ENCODE measurements at regions not wholly inside any gene's neighbourhood (a gene's known extent, or its start where the extent isn't known, plus 50 kb on each side); places are given as distances from the start of the nearest gene placed in this dataset.

DNA sequence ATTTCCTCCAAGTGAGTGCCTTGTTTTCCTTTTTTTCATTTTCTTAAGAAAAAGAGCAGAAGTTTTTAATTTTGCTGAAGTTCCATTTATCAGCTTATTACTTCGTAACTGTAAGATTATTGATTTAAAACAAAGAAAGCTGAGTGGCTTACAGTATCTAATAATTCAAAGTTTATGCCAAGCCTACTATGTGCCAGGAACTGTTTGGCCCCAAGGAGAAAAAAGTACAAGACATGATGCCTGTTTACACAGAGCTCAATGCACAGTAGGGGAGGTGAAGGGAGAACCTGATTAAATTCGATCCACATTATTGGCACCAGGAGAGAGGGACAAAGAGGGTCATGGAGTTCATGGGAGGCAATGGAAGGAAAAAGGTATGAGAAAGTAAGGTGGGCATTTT lies 419.3 kb upstream of the ZMIZ1 start:
- no peak overlapping the region for H3K4me3 ChIP-seq (ENCODE audit: low read depth, low read length)
- no peak for DNase-seq (ENCODE audit: low read depth)
- TF ChIP-seq, protein P1, sequence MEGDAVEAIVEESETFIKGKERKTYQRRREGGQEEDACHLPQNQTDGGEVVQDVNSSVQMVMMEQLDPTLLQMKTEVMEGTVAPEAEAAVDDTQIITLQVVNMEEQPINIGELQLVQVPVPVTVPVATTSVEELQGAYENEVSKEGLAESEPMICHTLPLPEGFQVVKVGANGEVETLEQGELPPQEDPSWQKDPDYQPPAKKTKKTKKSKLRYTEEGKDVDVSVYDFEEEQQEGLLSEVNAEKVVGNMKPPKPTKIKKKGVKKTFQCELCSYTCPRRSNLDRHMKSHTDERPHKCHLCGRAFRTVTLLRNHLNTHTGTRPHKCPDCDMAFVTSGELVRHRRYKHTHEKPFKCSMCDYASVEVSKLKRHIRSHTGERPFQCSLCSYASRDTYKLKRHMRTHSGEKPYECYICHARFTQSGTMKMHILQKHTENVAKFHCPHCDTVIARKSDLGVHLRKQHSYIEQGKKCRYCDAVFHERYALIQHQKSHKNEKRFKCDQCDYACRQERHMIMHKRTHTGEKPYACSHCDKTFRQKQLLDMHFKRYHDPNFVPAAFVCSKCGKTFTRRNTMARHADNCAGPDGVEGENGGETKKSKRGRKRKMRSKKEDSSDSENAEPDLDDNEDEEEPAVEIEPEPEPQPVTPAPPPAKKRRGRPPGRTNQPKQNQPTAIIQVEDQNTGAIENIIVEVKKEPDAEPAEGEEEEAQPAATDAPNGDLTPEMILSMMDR (IDR thresholded peaks at IDR 0.05; ENCODE audit: insufficient read depth, low read depth, low read length, missing control alignments): no peak

DNA sequence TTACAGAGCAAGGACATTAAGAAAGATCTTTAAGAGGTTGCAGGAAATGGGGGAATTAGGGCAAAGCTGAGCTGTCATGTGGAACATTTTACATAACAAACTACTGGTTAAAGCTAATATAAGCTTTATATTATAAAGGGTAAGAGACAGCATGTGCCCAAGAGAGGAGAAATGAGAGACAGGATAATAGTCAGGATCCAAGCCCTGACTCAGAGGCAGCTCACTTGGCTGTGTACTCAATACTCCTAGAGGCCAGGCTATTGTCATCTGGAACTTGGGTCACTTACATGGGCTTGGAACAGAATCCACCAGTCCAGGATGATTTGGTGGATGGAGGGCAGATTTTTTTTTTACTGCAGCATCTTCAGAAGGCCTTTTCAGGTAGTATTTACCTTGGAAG lies 418.6 kb upstream of the ZMIZ1 start:
- TF ChIP-seq, protein P1 (IDR thresholded peaks at IDR 0.05; ENCODE audit: insufficient read depth, low read depth, low read length, missing control alignments): no peak
- H3K4me3 ChIP-seq (ENCODE audit: low read depth, low read length): no peak overlapping the region
- DNase-seq (ENCODE audit: low read depth): no peak

DNA sequence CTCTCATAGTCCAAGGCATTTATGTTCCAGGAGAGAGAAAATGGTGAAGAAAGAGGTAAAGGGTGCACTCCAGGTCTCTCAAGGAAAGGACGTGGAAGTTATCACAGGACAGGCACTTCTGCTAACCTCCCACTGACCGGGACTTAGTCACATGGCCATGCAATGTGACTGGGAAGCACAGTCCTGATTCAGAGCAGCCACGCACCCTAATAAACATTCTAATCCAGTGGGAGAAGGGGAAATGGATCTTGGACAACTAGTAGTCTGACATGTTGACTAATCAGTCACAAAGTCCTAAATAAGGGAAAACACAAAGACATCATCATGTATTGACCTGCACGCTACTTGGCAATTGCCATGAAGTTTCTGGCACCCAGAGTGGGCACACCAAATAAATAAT lies 417.5 kb upstream of the ZMIZ1 start:
- H3K4me3 ChIP-seq (ENCODE audit: low read depth, low read length): no peak overlapping the region
- TF ChIP-seq, protein P1 (IDR thresholded peaks at IDR 0.05; ENCODE audit: insufficient read depth, low read depth, low read length, missing control alignments): no peak
- DNase-seq (ENCODE audit: low read depth): no peak

- TF ChIP-seq, protein P1 (IDR thresholded peaks at IDR 0.05; ENCODE audit: insufficient read depth, low read depth, low read length, missing control alignments): no peak
- no peak overlapping the region for H3K4me3 ChIP-seq (ENCODE audit: low read depth, low read length)
- DNase-seq (ENCODE audit: low read depth): no peak
These were observed 415.2 kb upstream of the ZMIZ1 start for GRCh38 chr10:78653555-78653954.

DNA sequence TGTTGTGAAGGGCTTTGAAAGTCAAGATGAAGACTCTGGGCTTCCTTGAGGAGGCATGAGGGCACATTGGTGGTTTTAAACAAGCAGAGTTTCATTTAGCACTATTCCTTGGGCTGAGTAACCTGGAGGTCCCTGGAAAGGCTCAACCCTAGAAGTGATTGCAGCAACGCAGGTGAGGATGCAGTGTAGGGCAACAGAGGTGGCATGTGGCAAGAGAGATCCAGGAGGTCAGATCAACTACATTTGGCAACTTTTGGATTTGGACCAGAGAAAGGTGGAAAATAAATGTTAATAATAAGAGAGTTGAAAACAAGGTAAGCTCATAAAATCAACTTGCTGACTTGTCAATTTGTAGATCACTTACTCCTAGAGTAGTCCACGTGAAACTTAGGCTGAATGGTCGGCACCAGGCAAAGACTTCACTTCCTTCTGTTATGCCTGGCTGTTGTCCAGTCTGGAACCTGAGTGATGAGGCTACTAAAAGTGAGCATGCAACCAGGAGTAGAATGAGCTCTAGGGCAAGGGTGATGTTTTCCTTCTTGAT lies 414.6 kb upstream of the ZMIZ1 start:
- DNase-seq (ENCODE audit: low read depth): no peak
- TF ChIP-seq, protein P1 (IDR thresholded peaks at IDR 0.05; ENCODE audit: insufficient read depth, low read depth, low read length, missing control alignments): no peak
- no peak overlapping the region for H3K4me3 ChIP-seq (ENCODE audit: low read depth, low read length)

- TF ChIP-seq, protein P1 (IDR thresholded peaks at IDR 0.05; ENCODE audit: insufficient read depth, low read depth, low read length, missing control alignments): no peak
- no peak for DNase-seq (ENCODE audit: low read depth)
These were observed 412.8 kb upstream of the ZMIZ1 start for GRCh38 chr10:78655979-78656378.

GRCh38 chr10:78656417-78657162 lies 412.2 kb upstream of the ZMIZ1 start:
- H3K4me3 ChIP-seq (ENCODE audit: low read depth, low read length): no peak overlapping the region
- TF ChIP-seq, protein P1 (IDR thresholded peaks at IDR 0.05; ENCODE audit: insufficient read depth, low read depth, low read length, missing control alignments): no peak
- no peak for DNase-seq (ENCODE audit: low read depth)

More at GRCh38 chr10:78655979-78656378, 412.8 kb upstream of the ZMIZ1 start:
- no peak overlapping the region for H3K4me3 ChIP-seq (ENCODE audit: low read depth, low read length)

Data from GM12865 (cell line).